NK-92 treated with Interleukin-12 subunit alpha and Interleukin-12 subunit beta, amount 100 ng/mL, for 24 hours (cell line): ENCODE measurements at regions not wholly inside any gene's neighbourhood (a gene's known extent, or its start where the extent isn't known, plus 50 kb on each side); places are given as distances from the start of the nearest gene placed in this dataset.

Experiments
- DNase-seq: peaks from one replicate; lab custom pipeline; 2025; lab: John Stamatoyannopoulos, UW

- no peak for DNase-seq
These were observed 66.3 kb upstream of the HES1 start for GRCh38 chr3:194069421-194070219.

DNA sequence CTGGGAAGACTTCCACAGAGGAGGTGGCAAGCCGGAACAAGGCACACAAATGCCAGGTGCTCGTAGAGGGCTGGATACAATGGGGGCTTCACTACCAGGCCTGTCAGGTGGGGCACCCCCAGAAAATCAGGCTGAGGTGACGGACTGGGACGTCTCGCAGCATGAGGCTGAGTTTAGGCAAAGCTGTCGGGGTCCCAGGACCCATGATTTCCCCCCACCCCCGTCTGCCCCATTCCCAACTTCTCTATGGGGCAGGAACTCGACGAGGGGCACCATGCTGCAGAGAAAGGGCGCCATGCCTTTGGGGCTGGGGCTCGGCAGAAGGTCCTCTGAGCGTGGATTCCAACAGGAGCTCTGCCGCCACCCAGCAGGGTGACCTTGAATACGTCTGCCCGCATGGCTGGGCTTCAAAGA lies 65.7 kb upstream of the HES1 start:
- DNase-seq: no peak

DNA sequence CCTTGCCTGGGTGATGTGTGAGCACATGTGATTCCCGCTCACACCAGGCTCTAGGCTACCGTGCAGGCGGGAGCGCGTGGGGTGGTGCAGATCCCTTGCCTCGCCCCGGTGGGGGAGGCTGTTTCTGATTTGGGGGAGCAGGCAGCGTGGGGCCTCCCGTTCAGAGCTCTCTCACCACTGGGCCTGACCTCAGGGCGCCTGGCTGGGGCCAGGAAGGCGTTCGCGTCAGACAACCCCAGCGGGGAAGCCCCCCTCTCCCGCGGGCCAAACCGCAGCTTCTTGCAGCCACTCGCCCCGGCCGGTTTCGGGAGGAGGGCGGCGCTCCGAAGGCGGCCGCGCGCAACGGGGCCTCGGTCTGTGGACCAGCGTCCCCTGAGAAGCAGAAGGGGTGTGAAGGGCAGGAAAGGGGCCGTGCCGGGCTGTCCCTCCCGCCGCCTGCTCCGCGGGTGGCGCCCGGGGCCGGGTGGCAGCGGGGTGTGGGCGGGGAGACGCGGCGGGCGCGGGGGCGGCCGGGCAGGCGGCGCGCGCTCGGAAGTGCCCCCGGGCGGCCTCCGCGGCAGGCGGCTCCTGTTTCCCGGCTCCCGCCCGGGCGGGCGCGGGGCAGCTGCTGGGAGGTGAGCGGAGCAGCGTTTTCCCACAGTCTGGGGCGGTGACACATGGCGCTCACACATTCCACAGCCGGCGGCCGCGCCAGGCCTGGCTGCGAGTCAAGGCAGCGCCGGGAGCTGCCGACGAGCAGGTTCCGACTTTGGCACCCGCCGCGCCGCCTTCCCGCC lies 65.1 kb upstream of the HES1 start:
- no peak for DNase-seq

DNA sequence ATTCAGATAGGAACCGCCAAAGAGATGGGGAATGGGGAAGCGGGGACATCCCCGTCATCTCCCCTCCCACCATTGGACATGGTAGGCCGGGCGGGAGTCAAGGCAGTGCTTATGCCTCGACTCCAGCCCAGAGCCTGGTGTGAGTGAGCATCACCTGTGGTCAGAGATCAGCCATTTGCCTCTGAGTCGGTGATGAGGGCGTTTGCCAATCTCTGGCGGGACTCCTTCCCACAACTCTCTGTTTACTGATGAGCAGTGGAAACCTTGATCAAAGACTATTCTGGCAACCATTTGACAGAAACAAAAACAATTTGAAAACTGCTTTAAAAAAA lies 63.9 kb upstream of the HES1 start:
- DNase-seq: no peak

DNA sequence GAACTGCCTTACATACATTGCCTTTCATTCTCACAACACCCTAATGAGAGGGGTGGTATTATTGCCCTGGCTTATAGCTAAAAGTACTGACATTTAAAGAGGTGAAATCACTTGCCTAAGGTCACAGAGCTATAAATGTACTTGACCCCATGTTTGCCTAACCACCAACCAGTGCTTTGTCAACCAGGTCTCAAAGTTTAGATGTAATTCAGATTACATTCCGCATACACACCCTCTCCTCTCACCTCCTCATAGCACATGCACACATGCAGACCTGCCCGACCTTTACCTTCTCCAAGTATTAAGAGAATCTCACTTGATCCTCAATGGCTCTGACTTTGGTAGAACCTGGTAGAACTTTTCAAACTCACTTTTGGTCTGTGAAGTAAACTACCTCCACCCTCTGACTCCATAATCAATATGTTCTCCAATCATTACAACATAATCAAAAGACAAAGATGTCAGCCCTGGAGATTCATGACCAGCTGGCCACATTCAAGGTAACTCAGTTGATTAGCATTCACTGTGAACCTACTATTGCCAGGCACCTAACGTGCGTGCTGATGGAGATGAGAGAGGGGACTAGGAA lies 63.2 kb upstream of the HES1 start:
- DNase-seq: no peak

- no peak for DNase-seq
These were observed 62.0 kb upstream of the HES1 start for GRCh38 chr3:194073926-194074325.

- DNase-seq: no peak
These were observed 60.8 kb upstream of the HES1 start for GRCh38 chr3:194075088-194075615.

DNA sequence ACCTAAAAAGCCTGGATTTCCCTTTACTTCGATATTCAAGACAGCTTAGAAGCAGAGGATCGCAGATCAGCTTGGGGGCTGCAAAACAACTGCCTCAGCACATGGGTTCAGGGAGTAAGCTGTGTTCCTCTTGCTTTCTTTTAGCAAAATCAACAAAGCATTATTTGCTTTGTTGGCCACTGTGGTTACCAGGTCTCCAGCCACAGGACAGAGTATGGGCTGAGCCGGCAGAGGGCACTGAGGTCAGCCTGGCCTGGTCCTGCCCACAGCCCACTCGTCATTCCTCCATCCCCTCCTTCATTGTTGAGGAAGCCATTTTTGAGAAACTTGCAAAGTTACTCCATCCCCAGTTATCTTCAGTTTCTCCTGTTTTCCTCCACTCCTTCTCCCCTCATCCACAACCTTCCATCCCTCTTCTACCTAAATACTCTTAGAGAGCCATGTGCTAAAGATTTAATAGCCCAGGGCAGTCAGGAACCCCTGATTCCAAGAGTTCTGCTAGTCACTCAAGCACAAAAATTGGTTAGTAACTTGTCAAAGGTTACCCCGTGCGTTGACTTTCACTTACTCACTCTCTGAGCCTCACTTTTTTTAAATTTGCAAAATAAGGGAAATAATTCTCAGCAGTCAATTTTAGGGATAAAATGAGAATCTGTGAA lies 60.0 kb upstream of the HES1 start:
- no peak for DNase-seq

DNA sequence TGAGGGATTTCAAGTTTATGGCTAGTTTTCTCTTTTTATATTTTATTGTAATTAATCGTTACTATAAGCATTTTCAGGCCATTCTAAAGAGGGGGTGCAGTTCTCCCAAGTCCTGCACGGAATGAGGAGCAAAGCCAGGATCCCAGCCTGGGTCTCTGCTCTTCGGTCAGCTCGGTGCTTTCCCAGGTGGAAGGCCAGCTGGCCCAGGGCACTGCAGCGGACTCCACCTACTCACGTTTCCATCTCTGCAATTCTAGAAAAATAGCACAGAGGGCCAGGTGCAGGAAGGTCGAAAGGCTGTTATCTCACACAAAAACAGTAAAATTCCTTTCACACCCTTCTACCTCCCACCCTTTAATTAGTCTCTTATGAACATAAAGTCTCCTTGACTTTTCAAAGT lies 59.5 kb upstream of the HES1 start:
- DNase-seq: no peak

GRCh38 chr3:194077602-194078001 lies 58.3 kb upstream of the HES1 start:
- DNase-seq: no peak

DNA sequence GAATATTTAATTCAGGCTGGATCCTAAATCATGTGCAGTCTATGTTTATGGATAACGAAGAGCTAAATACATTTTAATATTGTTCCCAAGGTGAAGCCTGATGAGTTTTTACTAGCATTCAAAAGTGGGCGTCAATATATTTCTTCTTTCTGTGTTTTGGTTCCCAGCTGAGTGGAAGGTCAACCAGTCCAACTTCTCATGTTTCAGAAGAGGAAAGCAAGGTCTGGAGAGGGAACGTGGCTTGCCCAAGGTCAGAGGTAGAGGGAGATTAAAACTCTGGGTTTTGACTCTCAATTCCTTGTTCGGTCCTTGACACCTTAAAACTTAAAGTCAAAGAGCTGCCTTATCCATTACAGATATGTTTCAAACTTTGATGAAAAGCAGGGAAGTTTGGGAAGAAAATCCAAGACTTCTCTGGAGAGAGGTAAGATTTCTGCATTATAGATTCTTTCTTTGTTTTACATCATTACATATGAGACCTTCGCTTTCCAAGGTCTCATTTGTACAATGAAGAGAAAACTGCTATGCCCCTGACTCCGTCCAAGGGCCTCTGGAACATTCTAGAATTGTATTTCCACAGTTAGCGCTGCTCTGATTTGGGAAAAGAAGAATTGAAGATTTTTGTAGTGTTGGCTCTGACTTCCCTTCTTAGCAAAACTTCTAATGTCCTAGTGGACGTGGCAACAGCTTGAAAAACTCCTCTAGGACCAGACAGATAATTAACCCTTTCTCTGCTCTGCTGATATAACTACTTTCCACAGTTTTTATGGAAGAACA lies 57.7 kb upstream of the HES1 start:
- DNase-seq: no peak

DNA sequence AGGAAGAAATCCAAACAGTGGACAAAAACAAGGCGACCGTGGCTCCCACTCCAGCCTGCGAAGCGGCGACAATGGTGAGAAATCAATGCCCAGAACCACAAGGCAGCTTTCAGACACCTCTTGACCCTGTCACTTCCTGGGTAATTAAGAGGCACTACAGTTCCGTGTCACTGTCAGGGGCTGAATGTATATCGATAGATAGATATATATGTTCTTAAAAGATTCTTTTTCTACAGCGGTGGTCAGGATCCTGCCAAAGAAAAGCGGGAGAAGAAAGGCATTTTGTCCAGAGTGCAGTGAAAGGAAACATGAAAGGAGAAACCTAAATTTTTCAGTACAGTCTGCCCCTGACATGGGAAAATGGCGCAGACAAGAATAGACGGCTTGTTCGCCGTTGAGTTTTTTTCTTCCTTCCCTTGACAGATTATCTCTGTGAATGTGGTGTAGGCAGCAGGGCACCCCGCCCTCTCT lies 56.2 kb upstream of the HES1 start:
- no peak for DNase-seq

DNA sequence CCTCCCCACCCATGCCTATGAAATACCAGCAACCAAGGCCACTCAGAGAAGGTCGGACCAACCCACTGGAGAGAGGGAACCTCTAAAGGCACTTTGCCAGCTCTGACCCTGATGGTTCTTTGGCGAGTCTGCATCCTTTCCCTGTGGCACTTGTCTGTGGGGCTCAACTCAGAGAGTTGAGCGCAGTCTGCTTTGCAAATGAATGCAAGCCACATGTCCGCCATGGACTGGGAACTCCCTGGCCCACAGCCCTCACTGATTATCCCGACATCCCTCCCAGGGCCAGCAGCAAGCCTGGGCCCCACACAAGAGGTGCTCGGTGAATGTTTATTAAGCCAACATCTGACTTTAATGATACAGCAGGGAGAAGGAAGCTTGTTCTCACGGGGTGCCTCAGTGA lies 55.5 kb upstream of the HES1 start:
- no peak for DNase-seq

DNA sequence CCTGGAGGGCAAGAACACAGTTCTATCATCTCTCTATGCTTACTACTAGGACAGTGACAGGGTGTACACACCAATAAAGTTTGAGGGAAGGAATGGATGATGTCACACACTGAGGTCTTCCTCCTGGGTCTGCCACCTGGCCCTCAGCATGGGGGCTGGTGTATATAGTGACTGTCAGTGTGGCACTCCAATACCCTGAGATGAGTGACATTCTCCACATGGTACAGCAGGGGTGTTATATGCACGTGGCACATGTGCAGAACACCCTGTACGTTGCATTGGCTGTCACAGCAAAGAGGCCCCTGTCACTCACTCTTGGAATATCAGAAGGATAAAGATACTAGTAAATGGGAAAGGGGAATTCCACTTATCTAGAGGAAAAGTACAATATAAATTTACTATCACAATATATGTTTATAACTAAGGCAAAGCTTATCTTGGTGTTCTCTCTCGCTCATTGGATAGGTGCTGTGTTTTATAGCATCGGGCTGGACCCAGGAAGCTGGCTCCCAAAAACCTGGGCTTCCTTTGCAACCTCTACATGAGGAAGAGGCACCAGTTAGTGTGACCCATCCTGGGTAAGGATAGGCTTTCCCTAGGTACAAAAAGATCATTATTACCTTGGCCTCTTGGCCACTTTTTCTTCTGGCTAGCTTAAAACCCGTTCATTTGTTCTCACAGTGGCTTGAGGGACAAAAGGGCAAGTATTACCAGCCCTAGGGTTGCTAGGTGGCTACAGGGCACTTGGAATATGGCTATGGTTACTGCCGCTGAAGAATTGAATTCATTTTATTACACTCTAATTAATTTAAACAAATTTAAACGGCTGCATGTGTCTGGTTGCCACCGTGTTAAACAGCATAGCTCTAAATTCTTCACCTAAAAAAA lies 54.8 kb upstream of the HES1 start:
- no peak for DNase-seq

GRCh38 chr3:194081826-194082225 lies 54.1 kb upstream of the HES1 start:
- DNase-seq: no peak

- no peak for DNase-seq
These were observed 53.0 kb upstream of the HES1 start for GRCh38 chr3:194082743-194083636.

GRCh38 chr3:194083637-194084224 lies 52.2 kb upstream of the HES1 start:
- no peak for DNase-seq

DNA sequence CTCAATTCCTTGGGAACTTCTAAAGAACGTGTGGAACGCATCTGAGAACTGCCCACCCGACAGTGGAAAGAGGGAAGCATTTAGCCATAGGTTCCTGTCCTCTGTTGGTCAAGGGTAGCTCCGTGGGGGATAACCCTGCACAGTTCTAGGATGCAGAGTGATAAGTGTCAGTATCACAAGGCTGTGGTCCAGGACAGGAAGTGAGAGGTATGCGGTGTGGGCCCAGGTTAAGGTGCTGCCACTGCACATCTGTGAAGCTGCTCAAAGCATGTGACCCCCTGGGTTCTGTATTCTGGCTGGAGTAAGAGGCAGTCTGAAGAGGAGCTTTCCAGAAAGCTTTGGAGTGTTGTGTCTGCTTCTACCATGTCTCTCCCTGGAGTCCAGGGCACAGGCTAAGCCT lies 51.7 kb upstream of the HES1 start:
- DNase-seq: no peak
